NOMO-1 treated with dmso at 0.1 percent for 144 hours (cell line): ENCODE measurements at regions not wholly inside any gene's neighbourhood (a gene's known extent, or its start where the extent isn't known, plus 50 kb on each side); places are given as distances from the start of the nearest gene placed in this dataset.

Experiments
- DNase-seq: peaks from one replicate; lab custom pipeline; 2025; ENCODE audit not compliant: unreplicated experiment; lab: John Stamatoyannopoulos, UW

GRCh38 chr16:85187447-85187846, 75.2 kb upstream of the CIBAR2 start:
- DNase-seq: no peak

- DNase-seq: no peak
Measured at GRCh38 chr16:85187886-85188285, 75.6 kb upstream of the CIBAR2 start.

DNA sequence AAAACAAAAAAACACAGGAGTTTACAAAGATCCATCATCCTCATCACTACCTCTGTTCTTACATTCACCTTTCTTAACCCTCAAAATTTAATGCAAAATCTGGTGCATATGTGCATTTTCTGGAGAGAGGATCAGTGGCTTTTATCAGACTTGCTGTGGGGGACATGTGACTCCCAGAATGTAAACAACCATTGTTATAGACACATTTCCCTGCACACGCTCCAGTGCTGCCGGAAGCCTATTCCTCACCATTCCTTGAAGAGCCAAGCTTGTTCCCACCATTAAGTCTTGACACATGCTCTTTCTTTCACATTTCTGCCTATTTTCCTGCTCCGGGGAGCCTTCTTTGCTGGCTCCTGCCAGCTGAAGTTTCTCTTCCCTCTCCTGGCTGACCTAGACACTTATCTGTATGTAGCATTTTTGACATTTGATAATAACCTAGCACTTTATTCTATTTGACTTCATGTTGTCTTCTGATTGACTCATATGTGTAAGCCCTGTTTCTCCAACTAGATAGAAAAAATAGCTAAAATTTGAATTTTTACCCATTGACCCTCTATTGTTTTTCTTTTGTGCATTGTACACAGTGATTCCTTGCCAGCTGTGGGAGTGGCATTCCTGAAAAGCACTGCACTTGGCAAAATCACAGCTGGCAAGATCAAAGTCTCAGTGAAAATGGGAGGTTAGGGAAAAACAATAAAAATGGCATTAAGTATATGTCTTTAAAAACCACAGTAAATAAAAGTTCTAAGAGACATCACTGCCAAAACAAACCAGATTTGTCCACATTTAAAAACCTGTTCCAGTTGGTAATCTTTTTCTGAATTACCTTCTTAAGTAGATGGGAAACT, 76.8 kb upstream of the CIBAR2 start:
- DNase-seq: no peak

DNA sequence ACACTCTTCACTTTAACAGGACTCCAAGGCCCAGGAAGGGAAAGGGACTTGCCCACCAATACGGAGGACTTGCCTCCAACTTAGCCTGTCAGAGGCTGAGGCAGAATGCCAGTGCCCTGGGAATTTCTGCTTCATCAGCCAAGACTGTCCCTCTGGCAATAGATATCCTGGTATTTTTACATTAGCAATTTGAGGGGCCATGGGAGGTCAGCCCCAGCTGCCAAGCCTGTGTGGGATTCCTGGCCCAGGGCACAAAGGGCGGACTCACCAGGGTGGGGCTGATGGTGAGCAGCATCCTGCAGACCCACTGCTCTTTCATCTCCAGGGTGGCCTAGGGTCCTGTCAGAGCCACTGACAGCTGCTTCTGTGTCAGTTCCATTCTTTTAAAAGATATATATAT, 78.3 kb upstream of the CIBAR2 start:
- no peak for DNase-seq

DNA sequence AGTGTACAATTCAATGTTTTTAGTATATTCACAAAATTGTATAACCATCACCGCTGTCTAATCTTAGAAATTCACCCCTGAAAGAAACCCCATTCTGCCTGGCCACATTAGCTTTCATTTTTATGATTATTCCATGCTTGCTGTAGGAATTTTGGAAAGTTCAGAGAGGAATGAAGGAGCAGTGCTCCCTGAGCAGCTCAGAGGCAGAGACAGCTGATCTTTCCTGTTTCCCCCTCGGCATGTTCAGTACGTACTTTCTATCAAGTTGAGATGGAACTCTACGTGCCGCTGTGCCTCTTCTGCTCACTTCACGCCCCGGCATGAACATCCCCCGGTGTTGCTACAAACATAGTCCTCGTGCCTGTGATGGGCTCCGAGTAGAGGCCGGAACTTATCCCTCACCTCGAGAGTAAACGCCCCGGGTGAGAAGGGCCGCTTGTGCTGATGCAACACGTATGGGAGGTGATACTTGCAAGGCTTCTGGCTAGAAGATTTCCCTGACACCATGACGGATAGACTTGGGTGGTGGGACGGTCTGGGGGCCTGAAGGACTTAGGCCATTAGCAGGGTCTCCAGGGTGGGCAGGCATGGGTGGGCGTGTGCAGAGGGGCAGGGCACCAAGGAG, 79.2 kb upstream of the CIBAR2 start:
- no peak for DNase-seq

DNA sequence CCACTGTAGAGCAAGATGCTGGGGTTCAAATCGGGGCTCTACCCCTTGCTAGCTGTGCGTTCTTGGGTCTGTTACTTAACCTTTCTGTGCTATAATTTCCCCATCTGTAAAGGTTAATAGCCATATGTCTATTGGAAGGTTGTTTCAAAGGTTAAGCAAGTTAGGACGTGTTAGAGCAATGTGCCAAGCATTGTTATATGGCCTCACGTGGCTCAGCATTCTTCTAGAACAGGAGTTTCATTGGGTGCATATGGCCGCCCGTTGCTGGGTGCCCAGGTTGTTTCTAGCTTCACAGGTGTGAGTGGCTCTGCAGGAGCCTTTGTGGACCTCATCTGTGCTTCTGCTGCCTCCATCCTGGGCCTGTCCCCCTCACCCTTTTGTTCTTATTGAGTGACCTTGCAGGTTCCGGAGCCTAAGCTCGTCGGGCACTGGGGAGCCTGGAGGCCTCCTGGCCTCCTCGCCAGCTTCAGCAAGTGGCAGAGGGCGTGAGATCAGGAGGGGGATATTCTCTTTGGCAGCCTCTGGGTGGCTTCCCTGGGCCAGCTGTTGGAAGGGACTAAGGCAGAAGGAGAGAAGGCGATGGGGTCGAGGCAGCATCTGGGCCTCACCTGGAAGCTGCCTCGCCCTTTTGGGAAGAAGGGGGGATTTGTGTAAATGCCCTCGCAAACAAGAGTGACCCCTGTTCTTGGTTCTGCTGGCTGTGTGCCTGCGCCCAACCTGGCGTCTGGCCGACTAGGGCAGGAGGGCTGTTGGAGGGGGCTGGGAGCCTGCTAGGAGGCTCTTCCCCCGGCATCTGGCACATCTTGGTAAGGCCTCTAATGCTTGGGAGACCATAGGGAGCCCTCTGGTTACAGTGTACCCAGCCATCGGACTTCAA, 80.2 kb upstream of the CIBAR2 start:
- DNase-seq: no peak

DNA sequence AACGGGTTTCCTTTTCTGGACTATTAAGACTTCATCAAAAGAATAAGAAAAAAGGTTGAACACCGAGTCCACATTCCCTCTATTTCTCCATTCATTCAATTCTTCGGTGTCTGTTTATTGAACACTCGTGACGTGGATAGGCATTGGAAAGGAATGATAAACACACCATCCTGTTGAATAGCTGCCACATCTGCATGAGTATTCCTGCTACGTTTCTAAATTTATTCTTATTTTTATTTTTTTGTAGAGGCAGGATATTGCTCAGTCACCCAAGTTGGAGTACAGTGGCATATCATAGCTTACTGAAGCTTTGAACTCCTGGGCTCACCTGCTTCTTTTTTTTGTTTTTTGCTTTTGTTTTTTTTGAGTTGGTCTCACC, 80.8 kb upstream of the CIBAR2 start:
- DNase-seq: no peak

- no peak for DNase-seq
Measured at GRCh38 chr16:85193876-85194275, 81.6 kb upstream of the CIBAR2 start.

GRCh38 chr16:85194307-85195270, 82.3 kb upstream of the CIBAR2 start:
- no peak for DNase-seq

GRCh38 chr16:85195271-85195647, 83.0 kb upstream of the CIBAR2 start:
- DNase-seq: no peak

DNA sequence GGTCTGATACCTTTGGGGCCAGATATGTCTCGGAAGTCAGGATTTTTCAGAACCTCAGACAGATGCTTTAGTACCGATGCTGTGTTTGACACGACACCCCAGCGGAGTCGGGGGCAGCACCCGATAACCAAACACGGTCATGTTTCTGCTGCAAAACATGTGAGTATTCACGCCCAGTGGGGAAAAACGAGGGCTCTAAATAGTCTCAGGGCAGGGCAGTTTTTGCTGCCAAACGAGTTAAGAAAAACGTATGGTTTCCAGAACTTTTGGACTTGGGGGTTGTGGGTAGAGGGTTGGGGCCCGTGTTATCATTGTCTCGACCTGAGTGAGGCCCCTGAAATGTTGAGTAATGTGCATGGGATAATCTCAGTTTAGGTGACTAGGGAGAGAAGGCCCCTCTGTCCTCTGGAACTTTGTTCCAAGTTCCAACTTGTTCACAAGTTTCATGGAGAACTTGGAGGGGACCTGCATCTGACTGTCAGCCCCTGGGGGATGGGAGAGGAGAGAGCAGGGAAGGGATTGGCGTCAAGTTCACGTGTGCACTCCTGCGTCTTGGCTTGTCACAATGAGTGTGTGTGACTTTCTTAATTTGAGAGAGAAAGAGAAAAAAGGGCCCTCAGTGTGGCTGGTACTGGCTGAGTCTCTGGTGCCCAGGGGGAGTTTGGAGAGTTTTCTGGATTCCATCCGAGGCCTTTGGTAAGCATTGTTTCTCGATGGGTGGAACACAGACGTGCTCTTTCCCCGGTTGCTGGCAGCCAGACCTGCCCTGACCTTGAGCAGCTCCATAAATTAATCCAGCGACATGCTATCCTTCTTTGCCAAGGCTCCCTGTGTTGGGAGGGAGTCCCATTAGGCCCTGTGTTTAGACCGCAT, 83.9 kb upstream of the CIBAR2 start:
- DNase-seq: no peak

DNA sequence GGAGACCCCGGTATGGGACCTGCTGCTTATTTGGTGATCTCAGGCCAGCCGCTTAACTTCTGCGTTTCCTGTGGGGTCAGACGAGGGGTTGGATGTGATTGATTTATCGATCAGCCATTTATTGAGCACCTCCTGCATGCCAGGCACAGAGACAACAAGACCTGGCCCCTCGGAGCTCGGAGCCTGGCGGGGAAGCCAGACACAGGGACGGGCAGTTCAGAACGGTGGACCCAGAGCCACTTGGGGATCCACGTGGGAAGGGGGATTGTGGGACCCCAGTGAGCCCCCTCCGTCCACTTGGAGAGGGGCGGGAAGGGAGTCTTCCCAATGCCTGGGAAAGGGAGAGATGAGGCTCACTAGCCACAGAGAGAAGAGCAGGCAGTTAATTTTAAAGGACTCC, 84.7 kb upstream of the CIBAR2 start:
- no peak for DNase-seq

- DNase-seq: no peak
Measured at GRCh38 chr16:85197611-85198566, 85.6 kb upstream of the CIBAR2 start.

DNA sequence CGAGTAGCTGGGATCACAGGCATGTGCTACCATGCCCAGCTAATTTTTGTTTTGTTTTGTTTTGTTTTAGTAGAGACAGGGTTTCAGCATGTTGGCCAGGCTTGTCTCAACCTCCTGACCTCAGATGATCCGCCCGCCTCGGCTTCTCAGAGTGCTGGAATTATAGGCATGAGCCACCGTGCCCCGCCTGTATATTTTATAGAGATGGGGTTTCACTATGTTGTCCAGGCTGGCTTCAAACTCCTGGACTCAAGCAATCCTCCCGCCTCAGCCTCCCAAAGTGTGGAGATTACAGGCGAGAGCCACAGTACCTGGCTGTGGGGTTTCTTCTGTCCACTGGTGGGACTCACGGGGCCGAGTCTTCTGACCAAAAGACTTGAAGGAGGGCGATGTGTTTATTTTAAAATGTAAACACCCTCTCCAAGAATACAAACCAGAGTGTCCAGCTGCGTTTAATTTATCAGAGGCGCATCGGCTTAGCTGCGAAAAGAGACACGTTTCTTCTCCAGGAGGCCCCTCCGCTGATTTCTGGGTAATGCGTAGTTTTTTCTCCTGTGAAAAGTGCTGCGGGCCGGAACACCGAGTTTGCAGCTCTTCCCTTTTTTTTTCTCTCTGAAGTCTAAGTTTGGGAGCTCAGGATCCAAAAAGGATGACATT, 86.9 kb upstream of the CIBAR2 start:
- DNase-seq: no peak

DNA sequence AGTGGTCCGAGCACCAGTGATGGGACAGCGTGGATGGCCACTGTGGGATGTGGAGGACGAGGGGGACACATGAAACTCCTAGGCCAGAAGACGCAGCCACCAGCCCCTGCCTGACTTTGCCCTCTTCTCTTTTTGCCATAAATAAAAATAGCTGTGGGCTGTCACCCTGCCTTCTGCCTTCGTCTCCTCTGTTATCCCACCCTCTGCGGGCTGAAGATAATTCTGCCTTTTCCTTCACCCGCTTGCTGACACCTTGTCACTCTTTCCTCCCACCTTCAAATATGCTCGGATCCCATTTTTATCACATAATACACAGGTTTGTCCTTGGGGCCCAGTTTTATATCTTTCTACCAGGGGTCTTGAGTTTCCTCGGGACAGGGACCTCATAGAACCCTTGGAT, 87.6 kb upstream of the CIBAR2 start:
- DNase-seq: no peak

DNA sequence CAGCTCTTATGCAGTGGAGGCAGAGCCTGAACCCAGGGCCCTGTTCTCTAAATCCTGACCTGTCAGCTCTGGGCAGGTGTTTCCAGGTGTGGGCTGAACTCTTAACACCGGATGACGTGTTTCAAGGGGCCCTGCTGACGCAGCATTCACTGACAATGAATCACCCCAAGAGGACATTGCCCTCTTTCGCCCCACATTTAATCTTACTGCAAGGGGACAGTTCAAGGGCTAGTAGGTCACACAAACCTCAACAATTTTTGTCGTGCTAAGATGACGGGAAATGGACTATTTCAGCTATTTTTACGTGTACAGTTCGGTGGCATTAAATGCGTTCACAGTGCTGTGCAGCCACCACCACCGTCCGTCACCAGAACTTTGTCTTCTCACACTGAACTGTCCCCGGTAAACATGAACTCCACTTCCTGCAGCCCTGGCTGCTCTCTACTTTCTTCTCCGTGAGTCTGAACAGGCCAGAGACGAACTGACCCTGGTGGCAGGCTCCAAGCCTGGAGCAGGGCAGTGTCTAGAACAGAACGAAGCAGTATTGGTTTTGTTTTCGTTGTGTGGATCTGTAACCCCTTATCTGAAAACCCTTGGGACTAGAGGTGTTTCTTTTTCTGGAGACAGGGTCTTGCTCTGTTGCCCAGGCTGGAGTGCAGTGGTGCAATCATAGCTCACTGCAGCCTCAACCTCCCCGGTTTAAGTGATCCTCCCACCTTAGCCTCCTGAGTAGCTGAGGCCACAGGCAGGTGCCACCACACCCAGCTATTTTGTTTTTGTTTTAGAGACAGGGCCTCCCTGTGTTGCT, 88.4 kb upstream of the CIBAR2 start:
- DNase-seq: no peak

GRCh38 chr16:85201574-85201973, 89.3 kb upstream of the CIBAR2 start:
- no peak for DNase-seq
